ENCODE measurements at regions not wholly inside any gene's neighbourhood (a gene's known extent, or its start where the extent isn't known, plus 50 kb on each side); places are given as distances from the start of the nearest gene placed in this dataset.

GRCh38 chr3:157581956-157582636 is 78.9 kb upstream of the VEPH1 start:
- peak; percentile 7 for DNase-seq (ENCODE audit: low spot score)

GRCh38 chr3:157581371-157581770 is 78.2 kb upstream of the VEPH1 start:
- no peak for DNase-seq (ENCODE audit: low spot score)

DNA sequence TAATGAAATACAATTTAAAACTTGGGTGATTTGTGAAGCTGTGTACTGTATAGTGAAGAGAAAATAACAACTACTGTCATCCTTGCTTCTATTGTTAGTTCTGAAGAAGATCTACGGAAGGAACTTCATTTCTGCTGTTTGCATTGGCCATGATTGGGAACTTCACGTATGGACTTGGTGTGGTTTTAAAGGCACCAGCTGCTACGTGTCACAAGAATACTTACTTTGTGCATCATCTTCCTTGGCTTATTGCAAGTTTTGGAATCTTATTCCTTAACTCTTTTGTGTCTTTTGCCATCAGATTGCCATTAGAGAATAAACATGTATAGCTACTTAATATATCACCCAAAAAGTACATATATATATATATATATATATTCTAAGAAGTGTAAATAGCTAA is 75.0 kb upstream of the VEPH1 start:
- DNase-seq (ENCODE audit: low spot score), result no peak

DNA sequence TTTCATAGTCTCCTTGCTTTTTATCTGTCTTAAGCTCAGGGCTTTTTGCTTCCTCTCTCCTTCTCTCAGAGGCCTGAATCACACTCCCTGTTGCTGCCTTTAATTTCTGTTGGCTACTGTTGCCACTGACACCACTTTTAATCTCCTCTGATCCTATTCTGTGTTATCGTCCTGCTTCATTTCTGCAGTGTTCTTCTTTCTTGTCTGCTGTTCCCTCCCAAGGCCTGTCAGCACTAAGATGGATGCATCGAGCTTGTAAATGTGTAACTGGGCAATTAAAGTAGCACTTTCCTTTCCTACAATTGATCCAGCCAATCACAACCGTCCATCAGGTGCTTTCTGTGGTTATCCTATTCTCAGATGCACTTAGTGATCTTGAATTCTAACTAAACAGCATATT is 71.3 kb upstream of the VEPH1 start:
- DNase-seq (ENCODE audit: low spot score), result peak; percentile 35

DNA sequence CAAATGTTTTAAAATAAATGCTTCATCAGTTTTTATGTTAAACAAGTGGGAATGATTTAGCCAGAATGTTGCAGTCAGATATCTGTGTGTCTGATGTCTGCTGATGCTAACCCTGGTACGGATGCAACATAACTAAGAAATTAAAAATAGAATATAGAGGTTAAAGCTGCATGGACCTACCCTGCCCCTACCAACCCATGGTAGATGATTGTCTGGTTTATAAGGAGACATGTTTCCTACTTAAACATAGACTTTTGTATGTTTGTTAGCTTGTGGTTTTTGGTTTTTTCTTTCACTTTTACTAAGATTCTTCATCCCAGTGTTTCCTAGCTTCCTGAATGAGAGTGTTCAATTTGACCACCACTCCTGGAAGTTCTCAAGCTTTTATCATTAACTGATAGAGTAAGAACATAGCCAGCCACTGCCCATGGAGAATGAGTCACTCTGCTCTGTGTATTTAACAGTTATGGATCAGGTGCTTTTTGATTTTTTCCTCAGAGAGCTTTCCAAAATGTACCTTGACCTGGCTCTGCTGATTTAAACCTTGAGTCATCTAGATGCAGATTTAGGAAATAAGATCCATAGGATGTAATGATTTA is 70.7 kb upstream of the VEPH1 start:
- DNase-seq (ENCODE audit: low spot score), result peak; percentile 80

GRCh38 chr3:157573281-157573680 is 70.1 kb upstream of the VEPH1 start:
- no peak for DNase-seq (ENCODE audit: low spot score)

DNA sequence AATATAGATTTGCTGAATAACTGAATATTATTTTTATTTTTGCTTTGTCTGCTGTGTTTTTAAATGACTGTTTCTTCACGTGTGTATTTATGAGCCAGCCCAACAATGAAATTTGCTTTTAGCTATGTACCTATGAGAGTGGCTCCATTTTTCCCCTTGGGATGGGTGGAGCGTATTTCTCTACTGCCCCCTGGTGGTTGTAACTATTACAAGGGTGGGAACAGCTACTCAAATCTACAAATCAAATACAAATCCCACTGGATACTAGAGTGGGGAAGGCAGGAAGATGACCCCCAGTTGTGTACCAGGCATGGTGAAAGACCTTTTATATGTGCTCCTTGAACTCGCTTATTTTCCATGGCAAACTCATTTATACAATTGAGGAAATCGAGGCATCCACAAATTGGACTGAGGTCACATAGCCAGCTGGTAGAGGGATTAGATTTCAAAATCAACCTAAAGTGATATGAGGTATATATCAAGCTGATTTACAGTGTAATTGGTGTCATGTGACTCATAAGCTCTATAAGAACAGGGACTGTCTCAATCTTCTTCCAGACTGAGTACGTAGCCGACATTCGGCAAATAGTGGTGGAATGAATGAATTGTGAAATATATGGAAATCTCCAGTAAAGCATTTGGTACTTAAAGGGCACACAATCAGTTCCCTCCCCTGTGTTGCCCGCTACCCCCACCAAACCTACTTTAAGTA is 69.5 kb upstream of the VEPH1 start:
- peak; percentile 57 for DNase-seq (ENCODE audit: low spot score)

DNA sequence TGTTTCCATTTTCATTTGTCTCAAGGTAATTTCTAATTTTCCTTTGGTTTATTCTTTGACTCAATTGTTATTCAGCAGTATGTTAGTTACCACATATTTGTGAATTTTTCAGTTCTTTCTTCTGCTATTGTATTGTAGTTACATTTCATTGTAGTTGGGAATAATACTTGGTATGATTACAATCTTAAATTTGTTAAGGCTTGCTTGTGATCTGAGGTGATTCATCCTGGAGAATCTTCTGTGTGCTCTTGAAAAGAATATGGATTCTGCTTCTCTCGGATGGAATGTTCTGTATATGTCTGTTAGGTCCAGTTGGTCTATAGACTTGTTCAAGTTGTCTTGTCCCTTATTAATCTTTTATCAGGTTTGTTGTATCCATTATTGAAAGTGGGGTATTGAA is 63.4 kb upstream of the VEPH1 start:
- no peak for DNase-seq (ENCODE audit: low spot score)

GRCh38 chr3:157559401-157559800 is 56.2 kb upstream of the VEPH1 start:
- DNase-seq (ENCODE audit: low spot score), result no peak

Measured in kidney tubule cell (primary cell).